HG02981 (cell line): ENCODE measurements at regions not wholly inside any gene's neighbourhood (a gene's known extent, or its start where the extent isn't known, plus 50 kb on each side); places are given as distances from the start of the nearest gene placed in this dataset.

ENCODE experiments used
- ATAC-seq: cut with Tn5 transposase; IDR thresholded peaks from one replicate; pipeline ENCODE4 v1.9.1; 2021; ENCODE audit warnings: mild to moderate bottlenecking, moderate library complexity; ENCODE audit not compliant: unreplicated experiment

DNA sequence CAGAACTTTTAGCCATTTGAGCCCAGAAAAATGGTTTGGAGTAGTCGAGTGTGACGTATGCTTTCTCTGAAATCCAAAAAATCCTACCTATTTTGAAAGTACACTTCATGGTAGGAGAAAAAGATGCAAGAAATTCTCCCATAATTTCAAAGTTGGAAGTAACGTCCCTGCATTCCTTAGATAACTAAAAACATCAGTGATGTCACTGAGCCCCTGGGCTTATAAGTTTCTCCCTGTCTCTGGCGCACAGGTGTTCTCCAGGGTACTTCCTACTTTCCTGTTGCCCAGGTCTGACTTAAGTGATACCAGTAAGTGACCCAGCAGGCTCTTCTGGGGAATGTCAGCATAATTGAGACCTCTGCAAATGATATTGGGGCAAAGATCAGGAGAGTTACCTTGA is 90.5 kb upstream of the WDR1 start:
- ATAC-seq, result no peak

- no peak for ATAC-seq
Observed at GRCh38 chr4:10205223-10205622, 88.6 kb upstream of the WDR1 start.

GRCh38 chr4:10204401-10205058 is 87.9 kb upstream of the WDR1 start:
- ATAC-seq, result no peak

DNA sequence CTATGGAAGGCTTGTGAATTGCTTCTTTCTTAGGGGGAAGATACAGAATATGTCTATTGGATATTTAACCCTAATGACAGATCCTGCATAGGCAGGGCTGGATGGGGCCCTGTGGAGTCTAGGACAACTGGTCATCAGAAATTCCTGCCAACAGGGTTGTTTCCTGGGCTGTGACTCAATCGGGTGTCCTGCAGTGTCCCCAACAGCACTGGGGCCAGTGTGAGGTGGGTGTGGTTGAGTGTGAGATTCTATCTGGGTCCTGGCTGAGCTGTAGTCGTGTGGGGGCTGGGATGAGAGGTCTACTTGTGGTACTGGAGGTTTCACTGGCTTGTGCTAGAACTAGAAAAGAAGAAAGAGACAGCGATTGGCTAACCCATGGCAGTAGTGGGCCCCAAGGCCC is 87.3 kb upstream of the WDR1 start:
- ATAC-seq, result no peak

DNA sequence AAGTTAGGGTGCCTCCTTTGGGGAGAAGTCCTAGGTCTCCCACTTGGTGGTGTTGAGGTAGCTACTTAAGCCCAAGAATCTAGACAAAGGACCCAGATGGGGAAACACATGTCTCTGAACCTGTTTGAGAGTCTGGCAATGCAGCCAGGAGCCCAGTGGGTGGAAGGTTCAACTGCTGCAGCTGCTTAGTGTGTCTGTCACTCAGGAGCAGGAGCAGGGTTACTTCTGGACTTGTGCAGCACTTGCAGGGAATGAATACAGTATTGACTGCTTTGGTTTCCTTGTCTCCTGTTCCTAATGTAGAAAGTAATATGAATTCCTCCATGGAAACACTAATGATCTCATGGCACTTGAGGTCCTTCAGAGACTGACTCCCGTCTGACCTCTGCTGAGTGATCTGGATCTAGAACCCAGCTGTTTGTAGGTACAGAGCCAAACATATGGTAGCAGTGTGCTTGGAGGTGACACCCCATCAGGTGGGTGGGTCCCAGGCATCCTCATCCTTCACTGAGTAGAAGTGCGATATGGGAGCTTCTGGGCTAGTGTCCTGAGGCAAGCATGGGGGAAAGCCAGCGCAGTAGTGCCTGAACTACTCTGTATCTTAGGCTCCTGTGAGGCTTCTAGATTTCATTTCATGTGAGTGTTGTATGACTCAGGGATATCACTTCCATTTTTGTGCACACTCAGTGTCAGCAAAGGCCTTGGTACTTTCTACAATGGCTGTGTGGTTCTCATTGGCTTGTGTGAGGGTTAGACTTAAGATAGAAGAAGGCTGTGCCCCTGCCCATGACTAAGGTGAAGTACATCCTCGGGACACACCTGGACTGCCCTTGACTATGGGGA is 85.0 kb upstream of the WDR1 start:
- ATAC-seq, result no peak

DNA sequence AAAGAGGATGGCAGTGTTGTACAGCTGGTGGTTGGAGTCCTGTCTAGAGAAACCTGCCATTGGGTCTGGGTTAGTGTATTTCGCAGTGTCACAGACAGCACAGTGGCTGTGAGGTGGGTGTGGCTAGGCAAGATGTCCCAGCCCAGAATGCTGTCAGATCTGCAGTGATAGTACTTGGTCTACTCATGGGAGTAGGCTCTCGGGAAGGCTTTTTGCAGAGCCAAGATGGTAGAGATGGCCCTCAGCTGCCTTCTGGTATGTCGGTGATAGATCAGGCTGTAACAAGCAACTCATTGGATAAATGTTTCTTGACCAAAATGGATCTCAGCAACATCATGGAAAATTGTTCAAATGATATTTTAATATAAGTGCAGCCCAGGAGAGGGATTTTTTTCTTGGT is 84.3 kb upstream of the WDR1 start:
- ATAC-seq, result no peak

DNA sequence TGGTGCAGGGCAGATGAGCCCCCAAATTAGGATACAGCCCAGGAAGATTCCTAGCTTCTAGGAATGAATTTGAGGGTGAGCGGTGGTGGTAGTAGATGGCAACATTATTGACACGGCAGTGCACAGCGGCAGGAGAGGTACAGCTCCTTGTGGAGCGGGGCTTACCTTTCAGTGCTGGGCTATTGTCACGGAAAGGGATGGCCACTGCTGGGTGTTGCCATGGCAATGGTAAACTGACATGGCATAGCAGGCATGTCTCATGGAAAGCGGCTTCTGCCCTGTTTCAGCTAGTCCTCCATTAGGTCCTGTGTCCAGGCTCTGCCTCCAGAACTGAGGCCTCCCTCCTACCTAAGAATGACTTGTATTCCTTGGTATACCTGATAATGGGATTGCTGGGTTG is 81.8 kb upstream of the WDR1 start:
- ATAC-seq, result no peak

GRCh38 chr4:10197952-10198351 is 81.4 kb upstream of the WDR1 start:
- no peak for ATAC-seq

DNA sequence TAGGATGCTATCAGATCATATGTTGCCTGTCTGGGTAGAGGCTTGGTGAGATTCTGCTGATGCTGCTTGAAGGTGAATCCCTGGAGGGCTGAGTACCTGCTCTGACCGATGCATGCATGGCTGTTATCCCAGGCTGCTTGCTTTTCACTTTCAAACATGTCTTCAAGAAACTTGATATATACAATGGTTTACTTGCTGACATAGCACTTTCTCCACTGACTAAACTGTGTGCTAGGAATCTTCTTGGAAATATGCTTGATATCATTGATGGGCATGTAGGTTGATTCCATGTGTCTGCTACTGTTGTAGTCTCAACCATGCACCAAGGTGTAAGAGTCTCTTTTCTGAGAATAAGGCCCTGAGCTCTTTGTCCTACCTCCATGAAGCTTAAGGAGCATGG is 79.6 kb upstream of the WDR1 start:
- ATAC-seq, result no peak

DNA sequence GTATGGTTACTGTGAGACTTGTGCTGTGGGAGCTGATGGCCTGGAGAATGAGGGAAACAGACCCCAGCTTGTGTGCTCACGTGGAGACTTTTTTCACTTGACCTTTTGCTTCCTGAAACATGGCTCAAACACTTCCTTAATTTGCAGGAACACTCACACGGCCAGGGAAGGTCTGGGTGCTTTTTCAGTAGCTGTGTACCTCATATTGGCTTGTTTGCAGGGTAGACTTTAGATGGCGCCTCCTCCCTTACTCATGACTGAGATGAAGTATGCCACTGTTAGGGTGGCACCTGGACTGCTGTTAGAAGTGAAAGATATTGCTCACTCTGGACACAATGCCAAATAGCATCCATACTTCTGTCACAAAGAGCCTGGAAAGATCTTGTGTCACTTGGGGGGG is 75.7 kb upstream of the WDR1 start:
- ATAC-seq, result no peak

DNA sequence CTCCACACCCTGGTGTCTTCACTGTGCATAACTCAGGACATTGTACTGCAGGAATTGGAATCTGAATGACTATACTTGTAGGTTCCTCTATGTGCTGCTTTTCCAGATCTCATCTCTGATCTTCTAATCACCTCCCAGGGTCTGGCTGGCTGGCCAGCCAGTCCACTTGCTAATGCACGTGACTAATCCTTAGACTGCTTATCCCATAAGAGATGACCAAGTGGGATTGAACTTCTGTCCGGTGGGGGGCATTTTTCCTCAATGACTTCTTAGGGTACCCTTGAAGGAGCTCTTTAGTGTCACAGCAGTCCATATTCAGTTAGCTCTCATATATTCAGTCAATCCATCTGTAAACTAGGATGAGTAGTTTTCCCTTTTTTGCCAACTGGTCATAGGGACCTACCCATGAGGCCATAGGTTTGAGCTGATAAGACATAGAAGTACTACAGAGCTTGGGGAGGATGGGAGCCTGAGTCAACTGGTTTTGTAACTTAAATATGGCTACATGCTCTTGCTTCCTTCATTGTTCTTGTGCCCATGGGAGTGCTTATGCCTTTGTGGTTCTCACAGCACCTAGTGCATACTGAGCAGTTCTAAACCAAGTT is 71.9 kb upstream of the WDR1 start:
- ATAC-seq, result no peak

DNA sequence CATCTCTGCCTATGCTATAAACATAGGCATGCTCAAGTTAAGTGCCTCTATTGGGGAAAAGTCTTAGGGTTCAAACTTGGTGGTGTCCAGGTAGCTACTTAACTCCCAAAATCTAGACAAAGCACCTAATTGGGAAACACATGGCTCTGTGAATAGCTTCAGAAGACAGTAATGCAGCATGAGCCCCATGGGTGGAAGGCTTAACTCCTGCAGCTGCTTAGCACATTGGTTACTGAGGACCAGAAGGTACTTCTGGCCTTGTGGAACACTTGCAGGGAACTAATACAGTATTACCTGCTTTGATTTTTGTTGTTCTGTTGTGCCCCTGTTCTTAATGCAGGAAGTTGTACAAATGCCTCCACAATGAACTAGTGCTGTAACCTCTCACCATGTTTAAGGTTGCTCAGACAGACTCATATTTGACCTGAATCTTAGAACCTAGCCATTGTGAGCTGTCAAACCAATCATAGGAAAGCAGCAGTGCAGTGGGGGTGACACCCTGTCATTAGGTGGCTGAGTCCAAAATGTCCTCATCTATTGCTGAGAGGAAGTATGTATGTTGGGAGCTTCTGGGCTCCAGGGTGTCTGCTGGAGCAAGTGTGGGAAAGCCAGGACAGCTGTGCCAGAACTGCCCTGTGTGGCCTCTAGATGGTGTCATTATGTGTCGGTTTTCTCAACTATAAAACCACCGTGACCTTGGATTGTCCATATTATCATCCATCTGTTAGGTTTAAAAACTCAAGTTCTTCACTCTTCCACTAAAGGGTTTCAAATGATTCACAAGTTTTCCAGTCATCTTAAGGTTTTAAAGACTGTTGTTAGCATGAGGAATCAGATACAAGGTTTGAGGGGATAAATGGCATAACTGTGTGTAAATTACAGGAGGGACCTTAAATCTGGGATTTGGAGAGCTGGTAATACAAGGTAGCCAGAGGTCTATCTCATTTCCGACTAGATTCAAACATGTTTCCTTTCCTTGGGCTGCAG is 69.9 kb upstream of the WDR1 start:
- ATAC-seq, result no peak

GRCh38 chr4:10185518-10186227 is 69.1 kb upstream of the WDR1 start:
- no peak for ATAC-seq

- ATAC-seq, result no peak
Observed at GRCh38 chr4:10184501-10184938, 67.9 kb upstream of the WDR1 start.

- no peak for ATAC-seq
Observed at GRCh38 chr4:10184041-10184440, 67.4 kb upstream of the WDR1 start.

DNA sequence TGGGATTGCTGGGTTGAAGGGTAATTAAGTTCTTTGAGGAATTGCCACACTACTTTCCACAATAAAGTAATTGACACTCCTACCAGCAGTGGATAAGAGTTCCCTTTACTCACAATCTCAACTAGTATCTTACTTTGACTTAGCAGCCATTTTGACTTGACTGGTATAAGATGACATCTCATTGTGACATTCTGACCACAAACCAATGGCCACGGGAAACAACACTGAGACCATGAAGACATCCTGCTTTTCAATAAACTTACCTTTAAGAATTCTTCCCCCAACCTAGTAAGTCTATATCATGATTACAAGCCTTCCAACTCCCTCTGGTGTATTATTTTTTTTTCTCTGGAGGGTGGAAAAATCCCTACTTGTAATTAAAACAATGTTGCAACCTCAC is 66.9 kb upstream of the WDR1 start:
- ATAC-seq, result no peak

- no peak for ATAC-seq
Observed at GRCh38 chr4:10182446-10183424, 66.1 kb upstream of the WDR1 start.

- no peak for ATAC-seq
Observed at GRCh38 chr4:10181745-10182445, 65.3 kb upstream of the WDR1 start.
